ENCODE measurements at regions not wholly inside any gene's neighbourhood (a gene's known extent, or its start where the extent isn't known, plus 50 kb on each side); places are given as distances from the start of the nearest gene placed in this dataset.

- CTCF ChIA-PET (ENCODE audit: low intra/inter-chr PET ratio, low total read pairs) = no interaction called here
- no peaks in the 10 kb centered on the region for H3K9me3 ChIP-seq (ENCODE audit: low read length)
- H3K36me3 ChIP-seq (replicated peaks in 1 of 2; ENCODE audit: control insufficient read depth in 1 of 2, insufficient read depth in 2 of 2, low read length in 2 of 2) = no peaks in the 10 kb centered on the region
- intact Hi-C loops (cut with micrococcal nuclease; ENCODE audit: unreplicated experiment) (no loop called here), in situ Hi-C loops (cut with HindIII; ENCODE audit: extremely low pct_ligation_motif_present, low pct_unique_long_range_greater_than_20kb) (no loop called here)
- 33% methylated on average over 1 of the region's 1 CpG for WGBS (ENCODE audit: low lambda C conversion rate)
- H4K20me1 ChIP-seq (ENCODE audit: insufficient read depth, low read length) = no peaks in the 10 kb centered on the region
- POLR2A ChIA-PET = no interaction called here
- H3K4me1 ChIP-seq (ENCODE audit: insufficient read depth, low read length) = peaks cover 36% of the 10 kb centered on the region
- TF ChIP-seq PAX8 (CRISPR knock-in tag; IDR thresholded peaks at IDR 0.05; ENCODE audit: borderline replicate concordance) = no peak
- TF ChIP-seq ZIK1 (CRISPR knock-in tag; IDR thresholded peaks at IDR 0.05; ENCODE audit: borderline replicate concordance, low read depth) = no peak
- TF ChIP-seq ERF (CRISPR knock-in tag; IDR thresholded peaks at IDR 0.05) = no peak
- TF ChIP-seq TBX2 (CRISPR knock-in tag; IDR thresholded peaks at IDR 0.05; ENCODE audit: borderline replicate concordance) = no peak
- TF ChIP-seq KLF12 (CRISPR knock-in tag; IDR thresholded peaks at IDR 0.05; ENCODE audit: borderline replicate concordance) = no peak
- TF ChIP-seq NFATC3 (CRISPR knock-in tag; IDR thresholded peaks at IDR 0.05) = no peak
- TF ChIP-seq ZBTB44 (CRISPR knock-in tag; IDR thresholded peaks at IDR 0.05) = no peak
- TF ChIP-seq CTCF (CRISPR knock-in tag; IDR thresholded peaks at IDR 0.05) = no peak
- TF ChIP-seq FUBP1 (CRISPR knock-in tag; IDR thresholded peaks at IDR 0.05; ENCODE audit: borderline replicate concordance) = no peak
- TF ChIP-seq ZNF878 (CRISPR knock-in tag; IDR thresholded peaks at IDR 0.05) = no peak
- no peak for TF ChIP-seq ZNF883 (CRISPR knock-in tag; IDR thresholded peaks at IDR 0.05; ENCODE audit: not compliant biosample characterization)
- no peak for TF ChIP-seq MYNN (CRISPR knock-in tag; IDR thresholded peaks at IDR 0.05; ENCODE audit: low read depth)
- no peak for TF ChIP-seq PITX1 (CRISPR knock-in tag; IDR thresholded peaks at IDR 0.05)
- no peak for TF ChIP-seq RARG (CRISPR knock-in tag; IDR thresholded peaks at IDR 0.05; ENCODE audit: low read depth)
- TF ChIP-seq CEBPZ (IDR thresholded peaks at IDR 0.05; ENCODE audit: low read length) = no peak
- no peak for TF ChIP-seq ZNF740 (CRISPR knock-in tag; IDR thresholded peaks at IDR 0.05)
- H3K9ac ChIP-seq (ENCODE audit: insufficient read depth, low read depth, low read length) = no peak overlapping the region
- no peaks in the 10 kb centered on the region for H3K79me2 ChIP-seq (ENCODE audit: insufficient read depth, low read length)
- ATAC-seq (no peak), DNase-seq (ENCODE audit: low spot score) (no peak), FAIRE-seq (no peak)
- no peak overlapping the region for H3K4me2 ChIP-seq (ENCODE audit: low read depth, low read length)
- H2AFZ ChIP-seq (ENCODE audit: low read length) = no peak overlapping the region
- no peak overlapping the region for H3K4me3 ChIP-seq (replicated peaks in 1 of 3; ENCODE audit: insufficient read depth in 1 of 3, low read depth in 2 of 3, low read length in 3 of 3)
- BruUV-seq (replicated peaks) = no TSS peak
- H3K27me3 ChIP-seq (ENCODE audit: control insufficient read depth in 1 of 2, insufficient read depth in 2 of 2, low read length in 2 of 2) = no peaks in the 10 kb centered on the region
- H3K27ac ChIP-seq (ENCODE audit: extremely low read length, insufficient read depth, low read length) = no peak overlapping the region
Observed at GRCh38 chrX:46254641-46255040, 290.6 kb downstream of the ZNF674 start.
